Cardiac muscle cell (in vitro differentiated cells and primary cell): ENCODE measurements at regions not wholly inside any gene's neighbourhood (a gene's known extent, or its start where the extent isn't known, plus 50 kb on each side); places are given as distances from the start of the nearest gene placed in this dataset.

Source experiments
- DNase-seq, 2 donors: peaks; one replicate each; pipeline versions ENCODE4 v3.0.0 to v3.0.0-alpha.2; 2010 to 2017; ENCODE audit warnings: low read depth in 1 of 2, low spot score in 1 of 2
- H3K27ac ChIP-seq: fragments of 200-600 bp; sonication (generic); 2 replicates; pipeline ENCODE4 v1.5.1; 2016
- H3K27me3 ChIP-seq: fragments of 200-600 bp; sonication (generic); 2 replicates; pipeline ENCODE4 v1.6.0; 2016; ENCODE audit warnings: control low read depth
- H3K36me3 ChIP-seq: fragments of 200-600 bp; sonication (generic); 2 replicates; pipeline ENCODE4 v1.5.1; 2016; ENCODE audit warnings: control low read depth
- H3K4me1 ChIP-seq: fragments of 200-600 bp; sonication (generic); 2 replicates; pipeline ENCODE4 v1.8.1; 2017; ENCODE audit warnings: low read depth, mild to moderate bottlenecking, mixed run types
- H3K4me3 ChIP-seq: fragments of 200-600 bp; sonication (generic); 2 replicates; pipeline ENCODE4 v1.5.1; 2016; ENCODE audit warnings: mild to moderate bottlenecking
- H3K9me3 ChIP-seq: fragments of 200-600 bp; sonication (generic); 2 replicates; pipeline ENCODE4 v1.5.1; 2017; ENCODE audit warnings: low read depth, mild to moderate bottlenecking, control low read depth
- TF ChIP-seq, protein P1 (sequence below): IDR thresholded peaks from 2 replicates; pipeline ENCODE4 v1.5.1; 2012; ENCODE audit warnings: low read depth, mild to moderate bottlenecking, low read length

DNA sequence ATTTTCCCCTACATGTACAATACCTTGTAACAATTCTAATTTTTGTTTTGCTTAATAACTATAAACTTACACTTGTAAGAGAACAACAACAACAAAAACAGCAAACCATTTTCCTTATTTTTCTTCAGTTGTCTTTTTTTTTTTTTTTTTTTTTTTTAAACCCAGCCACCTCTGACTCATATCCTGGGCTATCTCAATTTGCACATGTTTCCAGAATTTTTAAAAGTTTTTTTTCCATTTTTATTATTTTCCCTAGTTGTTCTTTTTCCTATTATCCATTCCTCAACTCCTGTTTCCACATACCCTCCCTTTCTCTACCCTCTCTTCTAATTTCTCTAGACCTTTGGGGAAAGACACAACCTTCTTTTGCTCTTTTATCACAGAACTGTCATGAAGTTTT is 112.5 kb downstream of the EFEMP1 start:
- no peaks in the 10 kb centered on the region for H3K4me1 ChIP-seq
- H3K27me3 ChIP-seq: no peaks in the 10 kb centered on the region
- TF ChIP-seq, protein P1, sequence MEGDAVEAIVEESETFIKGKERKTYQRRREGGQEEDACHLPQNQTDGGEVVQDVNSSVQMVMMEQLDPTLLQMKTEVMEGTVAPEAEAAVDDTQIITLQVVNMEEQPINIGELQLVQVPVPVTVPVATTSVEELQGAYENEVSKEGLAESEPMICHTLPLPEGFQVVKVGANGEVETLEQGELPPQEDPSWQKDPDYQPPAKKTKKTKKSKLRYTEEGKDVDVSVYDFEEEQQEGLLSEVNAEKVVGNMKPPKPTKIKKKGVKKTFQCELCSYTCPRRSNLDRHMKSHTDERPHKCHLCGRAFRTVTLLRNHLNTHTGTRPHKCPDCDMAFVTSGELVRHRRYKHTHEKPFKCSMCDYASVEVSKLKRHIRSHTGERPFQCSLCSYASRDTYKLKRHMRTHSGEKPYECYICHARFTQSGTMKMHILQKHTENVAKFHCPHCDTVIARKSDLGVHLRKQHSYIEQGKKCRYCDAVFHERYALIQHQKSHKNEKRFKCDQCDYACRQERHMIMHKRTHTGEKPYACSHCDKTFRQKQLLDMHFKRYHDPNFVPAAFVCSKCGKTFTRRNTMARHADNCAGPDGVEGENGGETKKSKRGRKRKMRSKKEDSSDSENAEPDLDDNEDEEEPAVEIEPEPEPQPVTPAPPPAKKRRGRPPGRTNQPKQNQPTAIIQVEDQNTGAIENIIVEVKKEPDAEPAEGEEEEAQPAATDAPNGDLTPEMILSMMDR: no peak
- no peak overlapping the region for H3K27ac ChIP-seq
- no peak overlapping the region for H3K4me3 ChIP-seq
- H3K9me3 ChIP-seq: peaks cover 2% of the 10 kb centered on the region
- H3K36me3 ChIP-seq: no peaks in the 10 kb centered on the region
- DNase-seq: peak in 1 of 2 donors; percentile 19

DNA sequence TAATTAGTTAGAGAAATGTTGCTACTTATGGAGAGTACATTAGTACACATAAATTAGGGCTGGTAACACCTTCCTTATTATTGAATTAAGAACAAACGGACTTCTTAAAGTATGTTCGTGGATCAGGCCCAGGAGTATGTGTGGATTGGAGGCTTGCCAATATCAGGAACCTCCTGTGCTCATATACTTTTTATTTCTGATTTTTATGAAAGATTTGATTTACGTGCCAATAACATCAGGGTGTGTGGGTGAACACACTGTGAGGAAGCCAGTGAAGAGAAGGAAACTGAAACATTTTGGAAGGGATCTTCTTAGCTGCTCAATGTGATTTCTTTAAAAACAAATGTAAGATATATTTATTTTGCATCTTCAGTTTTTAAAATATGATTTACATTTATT is 113.0 kb downstream of the EFEMP1 start:
- no peak overlapping the region for H3K27ac ChIP-seq
- peaks cover 2% of the 10 kb centered on the region for H3K9me3 ChIP-seq
- no peaks in the 10 kb centered on the region for H3K36me3 ChIP-seq
- DNase-seq: peak in 1 of 2 donors; percentile 38
- no peak overlapping the region for H3K4me3 ChIP-seq
- no peaks in the 10 kb centered on the region for H3K27me3 ChIP-seq
- TF ChIP-seq, protein P1: no peak
- no peaks in the 10 kb centered on the region for H3K4me1 ChIP-seq

DNA sequence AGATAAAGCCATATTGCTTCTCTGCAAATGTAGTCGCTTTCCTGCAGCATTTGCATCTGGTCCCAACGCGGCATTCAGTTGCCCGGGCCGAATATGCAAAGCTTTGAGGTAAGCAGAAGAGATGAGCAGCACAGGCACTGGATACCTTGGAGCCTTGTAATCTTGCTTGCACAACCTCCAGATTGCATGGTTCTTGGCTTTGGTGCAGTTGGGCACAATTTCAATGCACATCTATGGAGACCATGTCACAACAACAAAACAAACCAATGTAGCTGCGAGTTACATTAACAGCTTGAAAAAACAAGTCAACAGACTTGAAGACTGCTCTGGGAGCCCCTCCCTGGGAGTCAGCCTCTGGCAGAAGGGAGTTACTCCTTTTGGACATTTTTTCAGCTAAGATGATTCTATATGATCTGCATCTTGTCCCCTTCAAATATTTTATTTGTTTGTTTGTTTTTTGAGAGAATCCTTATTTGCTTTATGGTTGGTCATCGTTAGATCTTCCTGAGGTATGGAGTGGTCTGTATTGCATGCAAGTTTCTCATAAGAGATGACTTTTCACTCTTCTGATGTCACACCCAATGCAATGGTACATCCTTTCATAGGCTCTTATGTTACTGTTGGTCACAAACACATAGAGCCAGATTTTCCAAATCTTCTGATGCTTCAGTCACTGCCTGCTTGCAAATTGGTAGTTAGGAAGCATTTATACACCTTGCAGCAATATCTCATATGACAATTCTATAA is 113.5 kb downstream of the EFEMP1 start:
- H3K36me3 ChIP-seq: no peaks in the 10 kb centered on the region
- no peaks in the 10 kb centered on the region for H3K4me1 ChIP-seq
- H3K27me3 ChIP-seq: no peaks in the 10 kb centered on the region
- TF ChIP-seq, protein P1: no peak
- no peak overlapping the region for H3K4me3 ChIP-seq
- no peak overlapping the region for H3K27ac ChIP-seq
- H3K9me3 ChIP-seq: peaks cover 2% of the 10 kb centered on the region
- peak in 1 of 2 donors; percentile 88 for DNase-seq

- no peak overlapping the region for H3K4me3 ChIP-seq
- H3K9me3 ChIP-seq: no peaks in the 10 kb centered on the region
- DNase-seq: no peak
- no peak overlapping the region for H3K27ac ChIP-seq
- TF ChIP-seq, protein P1: no peak
- no peaks in the 10 kb centered on the region for H3K27me3 ChIP-seq
- no peaks in the 10 kb centered on the region for H3K4me1 ChIP-seq
- H3K36me3 ChIP-seq: no peaks in the 10 kb centered on the region
These were observed 114.3 kb upstream of the PNPT1 start for GRCh38 chr2:55807900-55808299.

DNA sequence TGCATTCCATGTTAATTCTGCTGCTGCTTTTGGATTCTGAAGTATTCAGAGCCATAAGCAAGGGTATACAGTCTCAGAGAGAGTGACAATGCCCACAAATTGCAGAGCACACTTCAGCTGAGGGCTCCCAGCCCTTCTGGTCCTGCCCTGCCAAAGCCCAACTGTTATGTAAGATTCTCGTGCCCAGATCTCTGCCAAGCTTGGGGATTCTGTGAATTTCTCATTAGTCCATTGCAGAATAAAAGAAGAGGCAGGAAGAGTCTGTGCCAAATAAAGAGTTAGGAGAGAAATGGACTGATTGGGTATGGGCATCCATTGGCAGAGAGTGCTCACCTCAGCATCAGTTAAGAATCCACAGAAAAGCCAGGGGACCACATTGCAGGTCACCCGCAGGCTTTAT is 112.0 kb upstream of the PNPT1 start:
- no peaks in the 10 kb centered on the region for H3K36me3 ChIP-seq
- no peak for DNase-seq
- H3K9me3 ChIP-seq: no peaks in the 10 kb centered on the region
- no peak overlapping the region for H3K27ac ChIP-seq
- no peaks in the 10 kb centered on the region for H3K4me1 ChIP-seq
- TF ChIP-seq, protein P1: no peak
- H3K4me3 ChIP-seq: no peak overlapping the region
- H3K27me3 ChIP-seq: no peaks in the 10 kb centered on the region
